HUDEP-2 (cell line): ENCODE measurements at regions not wholly inside any gene's neighbourhood (a gene's known extent, or its start where the extent isn't known, plus 50 kb on each side); places are given as distances from the start of the nearest gene placed in this dataset.
"Not testable (repeated sequence)": the region's sequence is repeated elsewhere in the genome, so short reads cannot be mapped to it uniquely, and the experiment has no call there.

Source experiments
- DNase-seq, 76 experiments: peaks; one replicate each; lab custom pipeline; 2025; ENCODE audit not compliant: unreplicated experiment in 76 of 76; lab: John Stamatoyannopoulos, UW

DNA sequence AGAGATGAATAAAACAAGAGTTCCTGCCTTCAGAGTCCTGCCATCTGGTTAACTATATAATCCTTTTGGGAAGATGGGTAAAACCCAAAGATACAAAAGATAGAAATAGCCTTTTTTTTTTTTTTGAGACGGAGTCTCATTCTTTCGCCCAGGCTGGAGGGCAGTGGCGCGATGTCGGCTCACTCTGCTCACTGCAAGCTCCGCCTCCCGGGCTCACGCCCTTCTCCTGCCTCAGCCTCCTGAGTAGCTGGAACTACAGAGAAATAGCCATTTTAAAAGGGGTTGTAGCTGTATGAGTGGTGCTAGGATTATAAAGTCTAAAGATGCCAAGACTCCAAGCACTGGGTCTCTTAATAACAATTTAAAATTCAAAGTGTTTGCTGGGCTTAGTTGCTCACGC, 97.2 kb downstream of the KDR start:
- no peak for DNase-seq

- no peak for DNase-seq
Observed at GRCh38 chr4:55027596-55027995, 97.8 kb downstream of the KDR start.

DNA sequence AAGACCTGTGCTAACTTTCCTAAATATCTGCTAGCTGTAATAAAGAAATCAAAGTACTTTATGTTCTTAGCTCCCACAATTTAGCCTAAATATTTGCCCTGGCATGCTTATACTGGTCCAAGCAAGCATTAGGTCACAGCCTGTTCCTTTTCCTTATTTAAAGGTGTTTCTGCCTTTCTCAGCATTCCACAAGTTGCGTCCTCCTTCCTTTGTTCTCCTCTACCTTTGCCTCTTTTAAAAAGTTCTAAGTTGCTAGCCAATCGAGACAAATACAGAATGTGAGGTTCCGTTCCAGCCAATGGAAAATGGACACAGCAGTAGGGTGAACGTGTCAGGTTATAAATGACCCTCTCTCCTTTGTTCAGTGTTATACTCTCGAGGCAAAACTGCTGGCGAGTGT, 99.9 kb downstream of the KDR start:
- DNase-seq, result not testable (repeated sequence)

DNA sequence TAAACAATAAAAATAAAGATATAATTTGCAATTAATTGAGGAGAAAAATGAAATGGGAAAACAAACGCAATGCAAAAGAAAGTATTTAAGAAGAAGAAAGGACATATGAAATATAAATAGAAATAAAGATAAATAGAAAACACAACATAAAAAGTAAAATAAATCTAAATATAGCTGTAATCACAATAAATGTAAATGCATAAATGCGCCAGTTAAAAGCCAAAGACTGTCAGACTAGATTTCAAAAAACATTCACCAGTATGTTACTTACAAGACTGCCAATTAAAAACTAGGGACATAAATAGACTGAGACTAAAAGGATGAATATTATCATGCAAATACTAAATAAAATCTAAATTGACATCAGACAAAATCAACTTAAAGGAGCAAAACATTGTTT, 102.4 kb downstream of the KDR start:
- DNase-seq, result no peak

DNA sequence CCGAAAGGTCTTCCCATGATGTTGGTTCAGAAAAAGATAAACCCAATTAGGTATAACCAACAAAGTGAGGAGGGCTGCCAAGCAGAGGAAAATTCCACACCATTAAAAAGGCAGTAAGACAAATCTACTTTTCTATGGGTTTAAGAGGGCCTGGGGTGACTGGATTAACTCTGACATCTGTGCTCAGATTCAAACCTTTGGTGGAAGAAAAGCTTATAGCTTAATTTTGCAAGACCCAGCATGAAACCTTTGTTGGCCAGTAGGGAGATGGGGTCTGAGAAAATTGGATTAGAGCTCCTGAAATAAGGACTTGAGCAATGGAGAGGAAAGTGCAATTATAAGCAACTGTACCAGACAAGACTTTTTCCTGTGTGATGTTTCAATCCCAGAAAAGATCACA, 104.2 kb downstream of the KDR start:
- DNase-seq, result no peak

DNA sequence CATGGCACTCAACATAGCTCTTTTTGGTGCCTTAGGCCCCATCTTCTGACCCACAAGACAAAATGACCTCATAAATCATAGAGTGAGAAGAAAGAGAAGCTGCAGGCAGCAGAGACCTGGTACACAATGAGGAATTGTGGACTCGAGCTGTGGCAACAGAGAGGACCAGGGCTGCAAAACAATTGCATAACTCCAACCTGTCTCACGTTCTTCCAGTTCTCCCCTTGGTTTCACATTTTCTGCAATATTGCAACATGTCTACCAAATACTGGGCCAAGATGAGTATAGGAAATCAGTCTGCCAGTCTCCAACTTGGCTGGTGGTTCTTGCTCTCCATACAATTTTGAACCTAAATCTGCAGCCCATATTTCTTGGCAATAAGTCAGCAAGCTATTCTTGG, 105.3 kb downstream of the KDR start:
- DNase-seq, result no peak

GRCh38 chr4:55018978-55019377, 106.4 kb downstream of the KDR start:
- no peak for DNase-seq

GRCh38 chr4:55018521-55018920, 106.9 kb downstream of the KDR start:
- DNase-seq, result no peak

- no peak for DNase-seq
Observed at GRCh38 chr4:55017406-55017805, 108.0 kb downstream of the KDR start.

DNA sequence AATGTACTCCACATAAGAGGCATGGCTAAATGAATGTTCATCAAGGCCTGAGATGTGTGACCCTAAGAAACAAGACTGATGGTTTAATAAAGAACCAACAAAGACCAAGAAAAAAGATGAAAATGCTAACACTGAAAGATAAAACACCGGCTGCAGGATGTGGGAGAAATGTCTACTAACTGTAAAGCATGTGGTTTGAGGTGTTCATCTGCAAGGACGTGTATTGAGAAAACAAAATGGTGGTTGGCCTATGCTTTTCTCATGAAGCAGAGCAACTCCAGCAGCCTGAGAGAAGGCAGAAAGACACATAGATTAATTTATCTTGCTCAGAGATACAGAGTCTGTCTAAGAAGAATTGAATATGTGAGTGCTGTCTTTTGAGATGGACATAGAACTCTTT, 109.3 kb downstream of the KDR start:
- no peak for DNase-seq

DNA sequence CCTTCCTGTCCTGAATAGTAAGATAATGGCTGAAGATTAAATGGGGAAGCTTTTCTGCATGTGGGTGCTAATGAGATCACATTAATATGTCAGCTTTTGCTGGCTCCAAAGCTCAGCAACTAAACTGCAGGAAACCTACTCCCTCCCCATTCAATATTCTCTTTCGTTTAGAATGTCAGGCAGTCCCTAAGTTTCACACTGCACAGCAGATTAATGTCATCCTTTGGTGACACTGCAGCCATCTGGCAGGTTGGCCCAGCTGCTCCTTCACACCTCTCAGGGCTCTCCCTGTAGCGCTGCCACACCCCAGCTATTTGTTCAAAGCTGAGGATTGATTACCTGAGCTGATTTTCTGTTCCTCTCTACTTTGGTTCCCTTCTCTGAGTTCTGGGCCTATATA, 110.5 kb downstream of the KDR start:
- DNase-seq, result no peak

DNA sequence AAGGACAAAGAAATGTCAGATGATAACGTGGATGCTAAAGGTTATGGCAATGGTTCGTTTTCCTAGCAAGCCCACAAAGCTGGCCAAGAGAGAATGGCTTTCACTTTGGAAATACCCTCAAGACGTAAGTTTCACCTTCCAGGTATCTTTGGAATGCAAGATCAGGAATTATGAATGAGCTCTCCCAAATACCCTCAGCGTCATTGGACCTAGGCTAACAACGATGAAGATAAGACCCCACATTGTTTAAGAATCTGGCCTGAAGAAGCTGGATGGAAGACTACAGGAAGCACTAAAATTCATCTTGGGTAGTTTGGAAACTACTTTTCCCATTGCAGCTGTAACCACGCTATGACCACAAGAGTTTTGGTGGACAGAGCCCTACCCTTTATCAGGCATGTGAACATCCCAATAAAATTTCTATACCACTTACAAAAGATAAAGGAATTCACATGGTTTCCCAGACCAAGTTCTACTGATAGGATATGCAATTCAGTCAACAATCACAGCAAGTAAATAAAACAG, 111.9 kb downstream of the KDR start:
- no peak for DNase-seq

GRCh38 chr4:55012363-55013230, 112.8 kb downstream of the KDR start:
- DNase-seq, result no peak

GRCh38 chr4:55011761-55012160, 113.6 kb downstream of the KDR start:
- no peak for DNase-seq

- no peak for DNase-seq
Observed at GRCh38 chr4:55010550-55010949, 114.8 kb downstream of the KDR start.

- peak in 5 of 76 experiments; percentile 0 to 8 (median 3) for DNase-seq
Observed at GRCh38 chr4:55008166-55009056, 117.0 kb downstream of the KDR start.

- DNase-seq, result no peak
Observed at GRCh38 chr4:55005910-55006309, 119.5 kb downstream of the KDR start.

GRCh38 chr4:55004831-55005230, 120.6 kb downstream of the KDR start:
- no peak for DNase-seq

GRCh38 chr4:55002431-55002830, 123.0 kb downstream of the KDR start:
- no peak for DNase-seq

DNA sequence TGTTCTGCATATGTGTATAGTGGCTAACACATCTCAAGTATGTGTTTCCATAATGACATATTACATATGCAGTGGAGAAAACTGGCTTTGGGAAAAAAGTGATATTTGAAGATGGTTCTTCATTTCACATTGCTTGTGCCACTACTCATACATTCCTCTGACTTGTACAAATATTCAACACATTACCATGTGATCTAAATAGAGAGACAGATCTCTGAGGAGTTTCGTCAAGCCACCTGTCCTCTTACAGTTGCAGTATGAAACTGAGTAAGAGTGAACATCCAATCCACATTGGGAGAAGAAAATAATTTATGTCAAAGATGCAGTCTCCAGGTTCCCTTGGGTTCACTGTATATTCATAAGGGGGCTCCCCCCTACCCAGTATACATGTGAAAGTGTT, 123.9 kb downstream of the KDR start:
- no peak for DNase-seq

GRCh38 chr4:54999003-54999402, 126.4 kb downstream of the KDR start:
- DNase-seq, result no peak
